ENCODE measurements at regions not wholly inside any gene's neighbourhood (a gene's known extent, or its start where the extent isn't known, plus 50 kb on each side); places are given as distances from the start of the nearest gene placed in this dataset.

GRCh38 chr7:119842337-119842736, 430.6 kb upstream of the KCND2 start:
- Mint-ChIP-seq H3K4me1 (ENCODE audit: low read depth, unreplicated experiment) (no peaks in the 10 kb centered on the region), H3K27me3 (ENCODE audit: insufficient read depth, unreplicated experiment) (no peaks in the 10 kb centered on the region), H3K9me3 (ENCODE audit: unreplicated experiment) (peaks cover 9% of the 10 kb centered on the region), H3K36me3 (ENCODE audit: insufficient read depth, unreplicated experiment) (no peaks in the 10 kb centered on the region), H3K27ac (ENCODE audit: unreplicated experiment) (no peak overlapping the region), H3K4me3 (ENCODE audit: unreplicated experiment) (no peak overlapping the region)
- intact Hi-C loops (cut with micrococcal nuclease; ENCODE audit: unreplicated experiment), result no loop called here
- TF ChIP-seq CTCF (IDR thresholded peaks at IDR 0.05; ENCODE audit: insufficient read depth in 1 of 2, low read depth in 1 of 2, low read length in 1 of 2, severe bottlenecking in 1 of 2, unreplicated experiment in 1 of 2), result no peak
- ChIA-PET CTCF (no interaction called here), POLR2A (no interaction called here)
- Histone ChIP-seq H3K27me3 (replicated peaks; ENCODE audit: control insufficient read depth, insufficient read depth, low read length) (no peaks in the 10 kb centered on the region), H3K4me1 (no peaks in the 10 kb centered on the region), H3K4me3 (ENCODE audit: low read depth, low read length) (no peak overlapping the region), H3K9me3 (no peaks in the 10 kb centered on the region), H3K36me3 (ENCODE audit: control insufficient read depth, insufficient read depth, low read length) (no peaks in the 10 kb centered on the region)
- no peak for DNase-seq
- BruUV-seq (replicated peaks), result no TSS peak

- intact Hi-C loops (cut with micrococcal nuclease; ENCODE audit: unreplicated experiment), result no loop called here
- H3K9me3 Mint-ChIP-seq (ENCODE audit: unreplicated experiment), result peaks cover 9% of the 10 kb centered on the region
- Histone ChIP-seq H3K9me3 (no peaks in the 10 kb centered on the region), H3K36me3 (ENCODE audit: control insufficient read depth, insufficient read depth, low read length) (no peaks in the 10 kb centered on the region), H3K4me3 (ENCODE audit: low read depth, low read length) (no peak overlapping the region), H3K27me3 (replicated peaks; ENCODE audit: control insufficient read depth, insufficient read depth, low read length) (no peaks in the 10 kb centered on the region), H3K4me1 (no peaks in the 10 kb centered on the region)
- H3K4me1 Mint-ChIP-seq (ENCODE audit: low read depth, unreplicated experiment), result no peaks in the 10 kb centered on the region
- TF ChIP-seq CTCF (IDR thresholded peaks at IDR 0.05; ENCODE audit: insufficient read depth in 1 of 2, low read depth in 1 of 2, low read length in 1 of 2, severe bottlenecking in 1 of 2, unreplicated experiment in 1 of 2), result no peak
- H3K36me3 Mint-ChIP-seq (ENCODE audit: insufficient read depth, unreplicated experiment), result no peaks in the 10 kb centered on the region
- no peaks in the 10 kb centered on the region for H3K27me3 Mint-ChIP-seq (ENCODE audit: insufficient read depth, unreplicated experiment)
- ChIA-PET CTCF (no interaction called here), POLR2A (no interaction called here)
- H3K4me3 Mint-ChIP-seq (ENCODE audit: unreplicated experiment), result no peak overlapping the region
- DNase-seq, result no peak
- BruUV-seq (replicated peaks), result no TSS peak
- H3K27ac Mint-ChIP-seq (ENCODE audit: unreplicated experiment), result no peak overlapping the region
These were observed 430.2 kb upstream of the KCND2 start for GRCh38 chr7:119842786-119843185.

DNA sequence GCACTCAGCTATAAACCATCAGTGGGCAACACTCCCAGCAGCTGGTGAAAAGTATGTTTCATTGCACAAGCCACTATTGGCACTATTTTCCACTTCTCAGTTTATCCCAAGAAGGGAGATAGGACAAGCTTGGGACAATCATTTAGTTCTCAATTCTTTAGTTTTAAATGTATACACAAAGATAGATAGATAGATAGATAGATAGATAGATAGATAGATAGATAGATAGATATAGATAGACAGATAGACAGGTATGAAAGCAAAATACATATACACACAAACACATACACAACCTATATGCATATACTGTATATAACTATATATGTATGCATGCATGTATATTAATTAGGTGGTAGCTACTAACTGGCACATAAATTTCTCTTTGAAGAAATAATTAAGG, 411.6 kb upstream of the KCND2 start:
- H3K4me3 Mint-ChIP-seq (ENCODE audit: unreplicated experiment), result no peak overlapping the region
- Histone ChIP-seq H3K36me3 (ENCODE audit: control insufficient read depth, insufficient read depth, low read length) (no peaks in the 10 kb centered on the region), H3K4me3 (ENCODE audit: low read depth, low read length) (no peak overlapping the region), H3K9me3 (no peaks in the 10 kb centered on the region), H3K4me1 (no peaks in the 10 kb centered on the region), H3K27me3 (replicated peaks; ENCODE audit: control insufficient read depth, insufficient read depth, low read length) (no peaks in the 10 kb centered on the region)
- no peaks in the 10 kb centered on the region for H3K27me3 Mint-ChIP-seq (ENCODE audit: insufficient read depth, unreplicated experiment)
- no peaks in the 10 kb centered on the region for H3K36me3 Mint-ChIP-seq (ENCODE audit: insufficient read depth, unreplicated experiment)
- H3K27ac Mint-ChIP-seq (ENCODE audit: unreplicated experiment), result no peak overlapping the region
- ChIA-PET POLR2A (no interaction called here), CTCF (no interaction called here)
- TF ChIP-seq CTCF (IDR thresholded peaks at IDR 0.05; ENCODE audit: insufficient read depth in 1 of 2, low read depth in 1 of 2, low read length in 1 of 2, severe bottlenecking in 1 of 2, unreplicated experiment in 1 of 2), result no peak
- BruUV-seq (replicated peaks), result no TSS peak
- DNase-seq, result no peak
- no peaks in the 10 kb centered on the region for H3K4me1 Mint-ChIP-seq (ENCODE audit: low read depth, unreplicated experiment)
- peaks cover 10% of the 10 kb centered on the region for H3K9me3 Mint-ChIP-seq (ENCODE audit: unreplicated experiment)
- intact Hi-C loops (cut with micrococcal nuclease; ENCODE audit: unreplicated experiment), result no loop called here

Measured in Caco-2 (cell line).